GM20000 (cell line): ENCODE measurements at regions not wholly inside any gene's neighbourhood (a gene's known extent, or its start where the extent isn't known, plus 50 kb on each side); places are given as distances from the start of the nearest gene placed in this dataset.

Experiments used
- DNase-seq: peaks from one replicate; pipeline ENCODE4 v3.0.0; 2012; ENCODE audit warnings: low spot score
- CTCF ChIP-seq: IDR thresholded peaks from 2 replicates; pipeline ENCODE4 v1.5.1; 2012; ENCODE audit warnings: mild to moderate bottlenecking, control low read depth; ENCODE audit errors: extremely low read depth, missing control alignments

GRCh38 chr1:73587080-73587479, 610.9 kb downstream of the LRRIQ3 start:
- no peak for TF ChIP-seq CTCF
- no peak for DNase-seq

- no peak for TF ChIP-seq CTCF
- no peak for DNase-seq
Observed at GRCh38 chr1:73577206-73577605, 620.8 kb downstream of the LRRIQ3 start.

GRCh38 chr1:73576083-73576482, 621.9 kb downstream of the LRRIQ3 start:
- no peak for TF ChIP-seq CTCF
- no peak for DNase-seq

- no peak for DNase-seq
- no peak for TF ChIP-seq CTCF
Observed at GRCh38 chr1:73564294-73564693, 633.7 kb downstream of the LRRIQ3 start.

- no peak for DNase-seq
- TF ChIP-seq CTCF: no peak
Observed at GRCh38 chr1:73556270-73556669, 641.7 kb downstream of the LRRIQ3 start.

GRCh38 chr1:73537400-73537799, 660.6 kb downstream of the LRRIQ3 start:
- DNase-seq: no peak
- no peak for TF ChIP-seq CTCF

GRCh38 chr1:73517603-73518191, 680.3 kb downstream of the LRRIQ3 start:
- TF ChIP-seq CTCF: no peak
- no peak for DNase-seq
